T-cell (primary cell): ENCODE measurements at regions not wholly inside any gene's neighbourhood (a gene's known extent, or its start where the extent isn't known, plus 50 kb on each side); places are given as distances from the start of the nearest gene placed in this dataset.

Experiments used
- ATAC-seq, 4 experiments: fragments of 200-7000 bp in 3 of 4; fragments of 150-1000 bp in 1 of 4; cut with Tn5 transposase; replicated peaks in 1 of 4; 1 replicate in 3 of 4; 2 replicates in 1 of 4; pipeline ENCODE4 v1.10.0; 2021; ENCODE audit warnings: moderate library complexity in 3 of 4, mild to moderate bottlenecking in 2 of 4, moderate number of reproducible peaks in 1 of 4
- CTCF ChIA-PET, 2 donors: fragments of 300-600 bp; sonication (Branson Sonifier 250); formaldehyde crosslinking; loops; one replicate each; lab custom pipeline; 2022; ENCODE audit warnings: antibody characterized with exemption in 2 of 2; lab: Charles Lee
- POLR2A ChIA-PET, 2 donors: fragments of 300-600 bp; sonication (Branson Sonifier 250); formaldehyde crosslinking; loops; one replicate each; lab custom pipeline; 2022; ENCODE audit warnings: antibody characterized with exemption in 2 of 2; lab: Charles Lee
- DNase-seq, 35 experiments: peaks; one replicate each; pipeline versions ENCODE4 v3.0.0 to v3.0.0-alpha.2; 2013 to 2023
- H3K27ac ChIP-seq: one replicate; pipeline ENCODE4 v1.5.1; 2013; ENCODE audit warnings: low read length
- H3K27me3 ChIP-seq, 2 experiments: replicated peaks in 1 of 2; 1 replicate in 1 of 2; 2 replicates in 1 of 2; pipeline versions ENCODE4 v1.6.1 to v1.7.0; 2013; ENCODE audit warnings: low read length in 1 of 2, mixed read lengths in 1 of 2; ENCODE audit not compliant: control insufficient read depth in 2 of 2, insufficient read depth in 2 of 2; ENCODE audit errors: extremely low read depth in 1 of 2
- H3K36me3 ChIP-seq, 2 donors: 1 replicate in 1 of 2; 2 replicates in 1 of 2; pipeline versions ENCODE4 v1.6.1 to v1.7.0; 2013; ENCODE audit warnings: low read length in 1 of 2; ENCODE audit not compliant: control insufficient read depth in 2 of 2, insufficient read depth in 1 of 2; ENCODE audit errors: extremely low read depth in 1 of 2
- H3K4me1 ChIP-seq, 2 experiments: 1 replicate in 1 of 2; 2 replicates in 1 of 2; pipeline versions ENCODE4 v1.6.1 to v1.7.0; 2013; ENCODE audit warnings: low read length in 2 of 2, mixed read lengths in 1 of 2; ENCODE audit not compliant: insufficient read depth in 2 of 2, control insufficient read depth in 1 of 2; ENCODE audit errors: extremely low read depth in 1 of 2
- H3K4me3 ChIP-seq, 2 donors: 1 replicate in 1 of 2; 2 replicates in 1 of 2; pipeline versions ENCODE4 v1.5.1 to v1.7.0; 2013; ENCODE audit warnings: mild to moderate bottlenecking in 2 of 2, low read length in 1 of 2, moderate library complexity in 1 of 2; ENCODE audit not compliant: control insufficient read depth in 1 of 2; ENCODE audit errors: extremely low read depth in 1 of 2
- H3K9me3 ChIP-seq: 2 replicates; pipeline ENCODE4 v1.7.0; 2013
- H3K27ac Mint-ChIP-seq, 2 donors: one replicate each; pipeline ENCODE4 v1.8.0; 2020 to 2021; ENCODE audit warnings: mild to moderate bottlenecking in 2 of 2, mixed read lengths in 2 of 2
- H3K27me3 Mint-ChIP-seq, 2 donors: one replicate each; pipeline ENCODE4 v1.8.0; 2021 to 2022; ENCODE audit warnings: mixed read lengths in 2 of 2
- H3K36me3 Mint-ChIP-seq: one replicate; pipeline ENCODE4 v1.8.0; 2021; ENCODE audit warnings: mixed read lengths
- H3K4me1 Mint-ChIP-seq, 3 donors: one replicate each; pipeline ENCODE4 v1.8.0; 2020 to 2022; ENCODE audit warnings: mixed read lengths in 3 of 3, mild to moderate bottlenecking in 1 of 3
- H3K4me3 Mint-ChIP-seq, 3 donors: one replicate each; pipeline ENCODE4 v1.8.0; 2020 to 2022; ENCODE audit warnings: mild to moderate bottlenecking in 3 of 3, mixed read lengths in 3 of 3, moderate library complexity in 3 of 3
- H3K9me3 Mint-ChIP-seq, 3 donors: one replicate each; pipeline ENCODE4 v1.8.0; 2020 to 2022; ENCODE audit warnings: mixed read lengths in 3 of 3
- WGBS: methylation state at CpG from one replicate; pipeline ENCODE4 v1.1.5; 2013; ENCODE audit warnings: missing lambda C conversion rate; ENCODE audit not compliant: insufficient coverage; 5-methylcytosine and 5-hydroxymethylcytosine counted together

- H3K4me3 ChIP-seq = no peak overlapping the region
- DNase-seq (no peak), ATAC-seq (no peak)
- H3K9me3 ChIP-seq = no peaks in the 10 kb centered on the region
- peaks cover 0 to 5% of the 10 kb centered on the region in 2 donors for H3K27me3 Mint-ChIP-seq
- H3K9me3 Mint-ChIP-seq = no peaks in the 10 kb centered on the region
- no peaks in the 10 kb centered on the region for H3K36me3 Mint-ChIP-seq
- H3K4me3 Mint-ChIP-seq = no peak overlapping the region
- no peaks in the 10 kb centered on the region for H3K4me1 ChIP-seq
- no peak overlapping the region for H3K27ac Mint-ChIP-seq
- no peak overlapping the region for H3K27ac ChIP-seq
- 33% methylated on average over 2 of the region's 7 CpGs for WGBS
- H3K4me1 Mint-ChIP-seq = no peaks in the 10 kb centered on the region
- H3K27me3 ChIP-seq = peaks cover 0 to 11% of the 10 kb centered on the region in 2 experiments
- ChIA-PET CTCF (no interaction called here), POLR2A (no interaction called here)
- no peaks in the 10 kb centered on the region for H3K36me3 ChIP-seq
These were observed 64.7 kb upstream of the RPS6KA2 start for GRCh38 chr6:166691746-166692145.

GRCh38 chr6:166691199-166691598 lies 64.1 kb upstream of the RPS6KA2 start:
- H3K4me3 Mint-ChIP-seq = no peak overlapping the region
- peaks cover 0 to 5% of the 10 kb centered on the region in 2 donors for H3K27me3 Mint-ChIP-seq
- no peaks in the 10 kb centered on the region for H3K4me1 Mint-ChIP-seq
- no peaks in the 10 kb centered on the region for H3K9me3 ChIP-seq
- H3K27me3 ChIP-seq = peaks cover 0 to 11% of the 10 kb centered on the region in 2 experiments
- H3K27ac Mint-ChIP-seq = no peak overlapping the region
- H3K4me3 ChIP-seq = no peak overlapping the region
- CTCF ChIA-PET = no interaction called here
- no peak for DNase-seq
- no peaks in the 10 kb centered on the region for H3K36me3 ChIP-seq
- POLR2A ChIA-PET = no interaction called here
- no peaks in the 10 kb centered on the region for H3K4me1 ChIP-seq
- H3K27ac ChIP-seq = no peak overlapping the region
- no peaks in the 10 kb centered on the region for H3K9me3 Mint-ChIP-seq
- no peaks in the 10 kb centered on the region for H3K36me3 Mint-ChIP-seq
- no peak for ATAC-seq
- 93% methylated on average over 10 of the region's 10 CpGs for WGBS

- Histone ChIP-seq H3K4me1 (no peaks in the 10 kb centered on the region), H3K36me3 (no peaks in the 10 kb centered on the region), H3K4me3 (no peak overlapping the region), H3K27me3 (peaks cover 0 to 14% of the 10 kb centered on the region in 2 experiments), H3K27ac (no peak overlapping the region), H3K9me3 (no peaks in the 10 kb centered on the region)
- ChIA-PET CTCF (no interaction called here), POLR2A (no interaction called here)
- no peak overlapping the region for H3K4me3 Mint-ChIP-seq
- DNase-seq (no peak), ATAC-seq (no peak)
- H3K9me3 Mint-ChIP-seq = no peaks in the 10 kb centered on the region
- no peak overlapping the region for H3K27ac Mint-ChIP-seq
- no peaks in the 10 kb centered on the region for H3K4me1 Mint-ChIP-seq
- 84% methylated on average over 7 of the region's 8 CpGs for WGBS
- peaks cover 0 to 5% of the 10 kb centered on the region in 2 donors for H3K27me3 Mint-ChIP-seq
- H3K36me3 Mint-ChIP-seq = no peaks in the 10 kb centered on the region
These were observed 62.6 kb upstream of the RPS6KA2 start for GRCh38 chr6:166689687-166690086.

GRCh38 chr6:166688901-166689300 lies 61.9 kb upstream of the RPS6KA2 start:
- Mint-ChIP-seq H3K9me3 (no peaks in the 10 kb centered on the region), H3K36me3 (no peaks in the 10 kb centered on the region), H3K4me1 (no peaks in the 10 kb centered on the region), H3K4me3 (no peak overlapping the region), H3K27ac (no peak overlapping the region), H3K27me3 (peaks cover 0 to 5% of the 10 kb centered on the region in 2 donors)
- CTCF ChIA-PET = no interaction called here
- no peaks in the 10 kb centered on the region for H3K4me1 ChIP-seq
- no peak overlapping the region for H3K4me3 ChIP-seq
- H3K27ac ChIP-seq = no peak overlapping the region
- H3K36me3 ChIP-seq = no peaks in the 10 kb centered on the region
- POLR2A ChIA-PET = no interaction called here
- no peak for ATAC-seq
- no peak for DNase-seq
- peaks cover 0 to 9% of the 10 kb centered on the region in 2 experiments for H3K27me3 ChIP-seq
- WGBS = 89% methylated on average over 9 of the region's 9 CpGs
- no peaks in the 10 kb centered on the region for H3K9me3 ChIP-seq

GRCh38 chr6:166687879-166688205 lies 60.8 kb upstream of the RPS6KA2 start:
- ChIA-PET POLR2A (no interaction called here), CTCF (no interaction called here)
- no peak for ATAC-seq
- no peaks in the 10 kb centered on the region for H3K4me1 ChIP-seq
- no peaks in the 10 kb centered on the region for H3K36me3 Mint-ChIP-seq
- H3K9me3 ChIP-seq = no peaks in the 10 kb centered on the region
- H3K27ac Mint-ChIP-seq = no peak overlapping the region
- H3K9me3 Mint-ChIP-seq = no peaks in the 10 kb centered on the region
- H3K27ac ChIP-seq = no peak overlapping the region
- H3K36me3 ChIP-seq = no peaks in the 10 kb centered on the region
- H3K27me3 ChIP-seq = peaks cover 0 to 9% of the 10 kb centered on the region in 2 experiments
- no peak for DNase-seq
- WGBS = 81% methylated on average over 4 of the region's 6 CpGs
- no peak overlapping the region for H3K4me3 ChIP-seq
- H3K4me3 Mint-ChIP-seq = no peak overlapping the region
- H3K4me1 Mint-ChIP-seq = no peaks in the 10 kb centered on the region
- peaks cover 0 to 5% of the 10 kb centered on the region in 2 donors for H3K27me3 Mint-ChIP-seq

GRCh38 chr6:166687070-166687878 lies 60.2 kb upstream of the RPS6KA2 start:
- H3K4me3 Mint-ChIP-seq = no peak overlapping the region
- DNase-seq = no peak
- no peaks in the 10 kb centered on the region for H3K4me1 Mint-ChIP-seq
- H3K36me3 Mint-ChIP-seq = no peaks in the 10 kb centered on the region
- Histone ChIP-seq H3K4me3 (no peak overlapping the region), H3K27ac (no peak overlapping the region), H3K4me1 (no peaks in the 10 kb centered on the region), H3K9me3 (no peaks in the 10 kb centered on the region), H3K36me3 (no peaks in the 10 kb centered on the region), H3K27me3 (peaks cover 0 to 9% of the 10 kb centered on the region in 2 experiments)
- 86% methylated on average over 18 of the region's 21 CpGs for WGBS
- ChIA-PET POLR2A (no interaction called here), CTCF (interaction anchor here in 1 of 2 donors (0.6 kb wide), 1 partner anchor 49 kb away, joined by 4 read pairs; no protein-coding TSS in a partner anchor)
- H3K9me3 Mint-ChIP-seq = no peaks in the 10 kb centered on the region
- H3K27me3 Mint-ChIP-seq = peaks cover 0 to 5% of the 10 kb centered on the region in 2 donors
- no peak for ATAC-seq
- no peak overlapping the region for H3K27ac Mint-ChIP-seq
